SK-N-SH (cell line): ENCODE measurements at regions not wholly inside any gene's neighbourhood (a gene's known extent, or its start where the extent isn't known, plus 50 kb on each side); places are given as distances from the start of the nearest gene placed in this dataset.

Source experiments
- CTCF ChIA-PET: fragments of 300-600, 350-600 bp; formaldehyde crosslinking; extraction: SDS; loops from one replicate; lab custom pipeline; 2021; lab: Yijun Ruan, JAX
- POLR2A ChIA-PET: fragments of 350-600 bp; sonication (Branson Sonifier 250); formaldehyde crosslinking; extraction: SDS; loops from one replicate; lab custom pipeline; 2020; ENCODE audit warnings: antibody characterized with exemption, inconsistent platforms; lab: Yijun Ruan, JAX
- DNase-seq: peaks from one replicate; pipeline ENCODE4 v3.0.0; 2012
- H2AFZ ChIP-seq: fragments of 200-600 bp; sonication (generic); 2 replicates; pipeline ENCODE4 v1.8.1; 2016; ENCODE audit warnings: antibody characterized with exemption, mild to moderate bottlenecking, low read depth
- H3F3A ChIP-seq: fragments of 200-600 bp; sonication (generic); replicated peaks from 2 replicates; pipeline ENCODE3; 2016; ENCODE audit warnings: antibody characterized with exemption, mild to moderate bottlenecking; ENCODE audit not compliant: insufficient read depth
- H3K27ac ChIP-seq, 2 experiments: fragments of 200-500 bp in 1 of 2; fragments of 200-600 bp in 1 of 2; sonication (Bioruptor generic) in 1 of 2; sonication (generic), shearing (Covaris generic) in 1 of 2; 2 replicates each; pipeline versions ENCODE4 v1.5.1 to v1.6.1; 2014 to 2016; ENCODE audit warnings: low read depth in 2 of 2, inconsistent platforms in 1 of 2, low read length in 1 of 2, mild to moderate bottlenecking in 1 of 2, mixed read lengths in 1 of 2
- H3K27me3 ChIP-seq: fragments of 200-600 bp; sonication (generic), shearing (Covaris generic); 2 replicates; pipeline ENCODE4 v1.6.1; 2016; ENCODE audit warnings: mixed run types; ENCODE audit not compliant: insufficient read depth
- H3K36me3 ChIP-seq, 2 experiments: fragments of 200-500 bp in 1 of 2; fragments of 200-600 bp in 1 of 2; sonication (Bioruptor generic) in 1 of 2; sonication (generic) in 1 of 2; replicated peaks in 1 of 2; 2 replicates each; pipeline versions ENCODE3 to v1.5.1; 2014 to 2016; ENCODE audit warnings: low read length in 1 of 2, mild to moderate bottlenecking in 1 of 2; ENCODE audit not compliant: insufficient read depth in 2 of 2, control insufficient read depth in 1 of 2
- H3K4me1 ChIP-seq, 2 experiments: fragments of 200-500 bp in 1 of 2; fragments of 200-600 bp in 1 of 2; sonication (Bioruptor generic) in 1 of 2; sonication (generic), shearing (Covaris generic) in 1 of 2; 2 replicates each; pipeline versions ENCODE4 v1.5.1 to v1.6.1; 2014 to 2016; ENCODE audit warnings: low read depth in 1 of 2, low read length in 1 of 2, mixed run types in 1 of 2; ENCODE audit not compliant: insufficient read depth in 2 of 2, control insufficient read depth in 1 of 2
- H3K4me2 ChIP-seq: fragments of 200-600 bp; sonication (generic), shearing (Covaris generic); 2 replicates; pipeline ENCODE4 v1.6.1; 2017; ENCODE audit warnings: mixed run types
- H3K4me3 ChIP-seq, 2 experiments: fragments of 200-500 bp in 1 of 2; fragments of 200-600 bp in 1 of 2; sonication (Bioruptor generic) in 1 of 2; sonication (generic), shearing (Covaris generic) in 1 of 2; 2 replicates each; pipeline versions ENCODE4 v1.5.1 to v1.8.1; 2014 to 2016; ENCODE audit warnings: low read depth in 2 of 2, inconsistent platforms in 1 of 2, low read length in 1 of 2, mild to moderate bottlenecking in 1 of 2, mixed read lengths in 1 of 2, moderate library complexity in 1 of 2
- H3K79me2 ChIP-seq: fragments of 200-600 bp; sonication (generic); 2 replicates; pipeline ENCODE4 v1.8.1; 2017; ENCODE audit warnings: mild to moderate bottlenecking; ENCODE audit not compliant: insufficient read depth
- H3K9ac ChIP-seq: fragments of 200-600 bp; sonication (generic); 2 replicates; pipeline ENCODE4 v1.6.1; 2017; ENCODE audit warnings: mixed run types
- H3K9me2 ChIP-seq: fragments of 200-600 bp; sonication (generic); 2 replicates; pipeline ENCODE4 v1.6.1; 2017; ENCODE audit warnings: mixed run types
- H3K9me3 ChIP-seq: fragments of 200-600 bp; sonication (generic); 2 replicates; pipeline ENCODE4 v1.6.1; 2017; ENCODE audit warnings: mixed run types, mild to moderate bottlenecking, moderate library complexity
- H4K20me1 ChIP-seq: fragments of 200-600 bp; sonication (generic); 2 replicates; pipeline ENCODE4 v1.6.1; 2017; ENCODE audit warnings: mild to moderate bottlenecking, mixed run types; ENCODE audit not compliant: insufficient read depth
- CTCF ChIP-seq: fragments of 200-600 bp; sonication (generic); IDR thresholded peaks from 2 replicates; pipeline ENCODE4 v1.6.1; 2017; ENCODE audit warnings: antibody characterized with exemption, mild to moderate bottlenecking, moderate library complexity
- ELF1 ChIP-seq: IDR thresholded peaks from 2 replicates; pipeline ENCODE4 v1.4.0; 2012
- GATA2 ChIP-seq: sonication (generic); formaldehyde crosslinking; IDR thresholded peaks from 2 replicates; pipeline ENCODE4 v1.5.0; 2020; ENCODE audit warnings: mild to moderate bottlenecking, missing genetic modification reagents
- IRF3 ChIP-seq: fragments of 150-350 bp; IDR thresholded peaks from 2 replicates; pipeline ENCODE4 v1.6.1; 2016; ENCODE audit warnings: mild to moderate bottlenecking, low read depth, low read length
- JUND ChIP-seq: IDR thresholded peaks from 2 replicates; pipeline ENCODE4 v1.4.0; 2012
- MAX ChIP-seq: IDR thresholded peaks from 2 replicates; pipeline ENCODE4 v1.4.0; 2012; ENCODE audit warnings: low read depth
- MXI1 ChIP-seq: IDR thresholded peaks from 2 replicates; pipeline ENCODE4 v1.6.1; 2012; ENCODE audit warnings: mild to moderate bottlenecking, low read depth, low read length, improper control_type of control experiment
- NRF1 ChIP-seq: IDR thresholded peaks from 2 replicates; pipeline ENCODE4 v1.6.1; 2012; ENCODE audit warnings: low read depth, mild to moderate bottlenecking, low read length
- RAD21 ChIP-seq: IDR thresholded peaks from 2 replicates; pipeline ENCODE4 v1.6.1; 2012; ENCODE audit warnings: mild to moderate bottlenecking, low read length
- RFX5 ChIP-seq: IDR thresholded peaks from 2 replicates; pipeline ENCODE4 v1.6.1; 2012; ENCODE audit warnings: mild to moderate bottlenecking, improper control_type of control experiment, low read length
- SIN3A ChIP-seq: IDR thresholded peaks from 2 replicates; pipeline ENCODE4 v1.6.1; 2012; ENCODE audit warnings: low read depth, mild to moderate bottlenecking, low read length, moderate library complexity, borderline replicate concordance
- TAF1 ChIP-seq: IDR thresholded peaks from 2 replicates; pipeline ENCODE4 v1.6.1; 2012; ENCODE audit warnings: low read depth, mild to moderate bottlenecking, low read length, moderate library complexity, borderline replicate concordance
- TEAD4 ChIP-seq: IDR thresholded peaks from 2 replicates; pipeline ENCODE4 v1.4.0; 2012; ENCODE audit warnings: mild to moderate bottlenecking, borderline replicate concordance; ENCODE audit not compliant: insufficient read depth
- YY1 ChIP-seq: IDR thresholded peaks from 2 replicates; pipeline ENCODE4 v1.4.0; 2012; ENCODE audit warnings: low read depth, mild to moderate bottlenecking
- ZBTB33 ChIP-seq: IDR thresholded peaks from 2 replicates; pipeline ENCODE4 v1.4.0; 2012; ENCODE audit warnings: low read depth, borderline replicate concordance
- WGBS: methylation state at CpG from one replicate; pipeline ENCODE4 v1.1.6; 2017; ENCODE audit warnings: low lambda C conversion rate; 5-methylcytosine and 5-hydroxymethylcytosine counted together

GRCh38 chr7:145005601-145006000, 169.7 kb upstream of the TPK1 start:
- 0% methylated on average over 2 of the region's 2 CpGs for WGBS
- Histone ChIP-seq H3K9ac (no peak overlapping the region), H4K20me1 (no peaks in the 10 kb centered on the region)
- no peak for TF ChIP-seq YY1
- no peak for TF ChIP-seq TAF1
- TF ChIP-seq GATA2 (CRISPR knock-in tag) = no peak
- TF ChIP-seq JUND = no peak
- TF ChIP-seq ZBTB33 = no peak
- TF ChIP-seq RFX5 = no peak
- no peak for TF ChIP-seq IRF3
- no peak for TF ChIP-seq MXI1
- TF ChIP-seq NRF1 = no peak
- TF ChIP-seq MAX = no peak
- no peak for TF ChIP-seq TEAD4
- TF ChIP-seq, all 33 proteins: peak for 0
- peaks cover 7% of the 10 kb centered on the region; the same call in 1 of the 2 replicates for H3K9me3 ChIP-seq
- no peak overlapping the region for H2AFZ ChIP-seq
- H3K36me3 ChIP-seq = no peaks in the 10 kb centered on the region
- H3F3A ChIP-seq = no peaks in the 10 kb centered on the region
- no peaks in the 10 kb centered on the region for H3K9me2 ChIP-seq
- DNase-seq = no peak
- no peaks in the 10 kb centered on the region for H3K4me1 ChIP-seq
- no peaks in the 10 kb centered on the region for H3K79me2 ChIP-seq
- ChIA-PET CTCF (no interaction called here), POLR2A (no interaction called here)
- no peaks in the 10 kb centered on the region for H3K27me3 ChIP-seq
- H3K4me2 ChIP-seq = no peak overlapping the region
- no peak overlapping the region for H3K27ac ChIP-seq
- H3K4me3 ChIP-seq = no peak overlapping the region

GRCh38 chr7:144997512-144997911, 161.7 kb upstream of the TPK1 start:
- POLR2A ChIA-PET = no interaction called here
- H3K27ac ChIP-seq = no peak overlapping the region
- no peaks in the 10 kb centered on the region for H3F3A ChIP-seq
- H3K27me3 ChIP-seq = no peaks in the 10 kb centered on the region
- no peak overlapping the region for H2AFZ ChIP-seq
- no peak overlapping the region for H3K4me2 ChIP-seq
- no peak for DNase-seq
- H3K79me2 ChIP-seq = no peaks in the 10 kb centered on the region
- 0 out of 2 replicates have a peak, but pooled peaks cover 5% of the 10 kb centered on the region for H3K9me2 ChIP-seq
- TF ChIP-seq SIN3A (no peak), ELF1 (no peak), RAD21 (no peak), CTCF (no peak)
- no peaks in the 10 kb centered on the region for H3K4me1 ChIP-seq
- no peaks in the 10 kb centered on the region for H4K20me1 ChIP-seq
- H3K9me3 ChIP-seq = peaks cover 23% of the 10 kb centered on the region; the same call in 1 of the 2 replicates
- CTCF ChIA-PET = no interaction called here
- H3K36me3 ChIP-seq = no peaks in the 10 kb centered on the region
- H3K4me3 ChIP-seq = no peak overlapping the region
- no peak overlapping the region for H3K9ac ChIP-seq
